Loucy (cell line): ENCODE measurements at regions not wholly inside any gene's neighbourhood (a gene's known extent, or its start where the extent isn't known, plus 50 kb on each side); places are given as distances from the start of the nearest gene placed in this dataset.

Experiments used
- H2AFZ ChIP-seq: fragments of 200-600 bp; sonication (generic); 2 replicates; pipeline ENCODE4 v1.6.0; 2016; ENCODE audit warnings: antibody characterized with exemption, mild to moderate bottlenecking, low read length, moderate library complexity
- H3F3A ChIP-seq: fragments of 200-600 bp; 2 replicates; pipeline ENCODE4 v1.6.0; 2016; ENCODE audit warnings: antibody characterized with exemption, low read depth, mild to moderate bottlenecking
- H3K27me3 ChIP-seq: fragments of 200-600 bp; sonication (generic); 2 replicates; pipeline ENCODE4 v1.6.1; 2014; ENCODE audit warnings: low read length, mild to moderate bottlenecking; ENCODE audit not compliant: insufficient read depth, poor library complexity, severe bottlenecking
- H3K36me3 ChIP-seq: fragments of 200-600 bp; sonication (generic); 2 replicates; pipeline ENCODE4 v1.6.1; 2016; ENCODE audit warnings: low read length; ENCODE audit not compliant: insufficient read depth
- H3K4me1 ChIP-seq: fragments of 200-600 bp; sonication (generic); 2 replicates; pipeline ENCODE4 v1.5.1; 2014; ENCODE audit warnings: low read length, mild to moderate bottlenecking; ENCODE audit not compliant: insufficient read depth, poor library complexity, severe bottlenecking
- H3K4me2 ChIP-seq: fragments of 200-600 bp; sonication (generic); 2 replicates; pipeline ENCODE4 v1.6.0; 2014; ENCODE audit warnings: antibody characterized with exemption, low read length, low read depth, mild to moderate bottlenecking; ENCODE audit not compliant: poor library complexity, severe bottlenecking
- H3K4me3 ChIP-seq: fragments of 200-600 bp; sonication (generic); 2 replicates; pipeline ENCODE4 v1.5.1; 2014; ENCODE audit warnings: low read length, mild to moderate bottlenecking, mixed read lengths; ENCODE audit not compliant: poor library complexity, severe bottlenecking
- H3K79me2 ChIP-seq: fragments of 200-600 bp; sonication (generic); 2 replicates; pipeline ENCODE4 v1.6.1; 2014; ENCODE audit warnings: low read length; ENCODE audit not compliant: insufficient read depth
- H3K9ac ChIP-seq: fragments of 200-600 bp; sonication (generic); 2 replicates; pipeline ENCODE4 v1.6.0; 2014; ENCODE audit warnings: mild to moderate bottlenecking, low read depth, low read length, moderate library complexity; ENCODE audit not compliant: poor library complexity, severe bottlenecking
- H3K9me2 ChIP-seq: fragments of 200-600 bp; sonication (generic); replicated peaks from 2 replicates; pipeline ENCODE4 v1.6.1; 2016; ENCODE audit warnings: low read depth, low read length, mixed read lengths
- H3K9me3 ChIP-seq: fragments of 200-600 bp; sonication (generic); 2 replicates; pipeline ENCODE4 v1.6.1; 2014; ENCODE audit warnings: mild to moderate bottlenecking, antibody characterized with exemption, low read length, low read depth; ENCODE audit not compliant: insufficient read depth
- H4K20me1 ChIP-seq: fragments of 200-600 bp; sonication (generic); 2 replicates; pipeline ENCODE4 v1.6.0; 2014; ENCODE audit warnings: antibody characterized with exemption, low read length, mild to moderate bottlenecking; ENCODE audit not compliant: insufficient read depth, poor library complexity, severe bottlenecking
- EZH2phosphoT487 ChIP-seq: fragments of 200-600 bp; IDR thresholded peaks from 2 replicates; pipeline ENCODE4 v1.6.1; 2018; ENCODE audit warnings: antibody characterized with exemption, mild to moderate bottlenecking, moderate library complexity, borderline replicate concordance
- TF ChIP-seq, protein P1 (sequence below): fragments of 200-600 bp; sonication (generic); conservative IDR thresholded peaks from 2 replicates; pipeline ENCODE4 v1.5.1; 2014; ENCODE audit warnings: mild to moderate bottlenecking, antibody characterized with exemption, low read length

- Histone ChIP-seq H3K4me3 (no peak overlapping the region), H3K9ac (no peak overlapping the region), H3K9me3 (no peaks in the 10 kb centered on the region), H3K4me1 (peaks cover 7% of the 10 kb centered on the region), H3K79me2 (no peaks in the 10 kb centered on the region), H3K9me2 (no peaks in the 10 kb centered on the region), H3K27me3 (no peaks in the 10 kb centered on the region), H2AFZ (no peak overlapping the region), H3F3A (no peaks in the 10 kb centered on the region), H3K36me3 (no peaks in the 10 kb centered on the region), H4K20me1 (no peaks in the 10 kb centered on the region), H3K4me2 (no peak overlapping the region)
- no peak for TF ChIP-seq EZH2phosphoT487
- TF ChIP-seq, protein P1, sequence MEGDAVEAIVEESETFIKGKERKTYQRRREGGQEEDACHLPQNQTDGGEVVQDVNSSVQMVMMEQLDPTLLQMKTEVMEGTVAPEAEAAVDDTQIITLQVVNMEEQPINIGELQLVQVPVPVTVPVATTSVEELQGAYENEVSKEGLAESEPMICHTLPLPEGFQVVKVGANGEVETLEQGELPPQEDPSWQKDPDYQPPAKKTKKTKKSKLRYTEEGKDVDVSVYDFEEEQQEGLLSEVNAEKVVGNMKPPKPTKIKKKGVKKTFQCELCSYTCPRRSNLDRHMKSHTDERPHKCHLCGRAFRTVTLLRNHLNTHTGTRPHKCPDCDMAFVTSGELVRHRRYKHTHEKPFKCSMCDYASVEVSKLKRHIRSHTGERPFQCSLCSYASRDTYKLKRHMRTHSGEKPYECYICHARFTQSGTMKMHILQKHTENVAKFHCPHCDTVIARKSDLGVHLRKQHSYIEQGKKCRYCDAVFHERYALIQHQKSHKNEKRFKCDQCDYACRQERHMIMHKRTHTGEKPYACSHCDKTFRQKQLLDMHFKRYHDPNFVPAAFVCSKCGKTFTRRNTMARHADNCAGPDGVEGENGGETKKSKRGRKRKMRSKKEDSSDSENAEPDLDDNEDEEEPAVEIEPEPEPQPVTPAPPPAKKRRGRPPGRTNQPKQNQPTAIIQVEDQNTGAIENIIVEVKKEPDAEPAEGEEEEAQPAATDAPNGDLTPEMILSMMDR, result no peak
Observed at GRCh38 chr13:60214213-60215055, 50.7 kb upstream of the DIAPH3 start.

- no peak overlapping the region for H3K9ac ChIP-seq
Observed at GRCh38 chr13:60220072-60220471, 56.3 kb upstream of the DIAPH3 start.

GRCh38 chr13:60221581-60221980, 57.9 kb upstream of the DIAPH3 start:
- TF ChIP-seq EZH2phosphoT487, result no peak
- TF ChIP-seq, protein P1, result no peak
- Histone ChIP-seq H2AFZ (no peak overlapping the region), H3K9me3 (no peaks in the 10 kb centered on the region), H3K4me1 (peaks cover 7% of the 10 kb centered on the region), H3F3A (no peaks in the 10 kb centered on the region), H3K79me2 (no peaks in the 10 kb centered on the region), H3K4me3 (no peak overlapping the region), H3K36me3 (no peaks in the 10 kb centered on the region), H4K20me1 (no peaks in the 10 kb centered on the region), H3K4me2 (no peak overlapping the region), H3K27me3 (no peaks in the 10 kb centered on the region), H3K9ac (no peak overlapping the region), H3K9me2 (no peaks in the 10 kb centered on the region)

More at GRCh38 chr13:60220072-60220471, 56.3 kb upstream of the DIAPH3 start:
- Histone ChIP-seq H3K36me3 (no peaks in the 10 kb centered on the region), H4K20me1 (no peaks in the 10 kb centered on the region), H3K4me2 (no peak overlapping the region), H3K79me2 (no peaks in the 10 kb centered on the region), H2AFZ (no peak overlapping the region), H3F3A (no peaks in the 10 kb centered on the region), H3K4me1 (peaks cover 7% of the 10 kb centered on the region), H3K9me2 (no peaks in the 10 kb centered on the region), H3K9me3 (no peaks in the 10 kb centered on the region), H3K4me3 (no peak overlapping the region), H3K27me3 (no peaks in the 10 kb centered on the region)
- TF ChIP-seq EZH2phosphoT487, result no peak
- TF ChIP-seq, protein P1, result no peak
